Stimulated activated CD4-positive, alpha-beta T cell treated with anti-CD3 and anti-CD28 coated beads, TNF-alpha, amount 100 ng/mL, for 24 hours (primary cell): ENCODE measurements at regions not wholly inside any gene's neighbourhood (a gene's known extent, or its start where the extent isn't known, plus 50 kb on each side); places are given as distances from the start of the nearest gene placed in this dataset.
"Not testable (repeated sequence)": the region's sequence is repeated elsewhere in the genome, so short reads cannot be mapped to it uniquely, and the experiment has no call there.

Source experiments
- DNase-seq, 3 experiments: peaks; one replicate each; pipeline ENCODE4 v3.0.0-alpha.2; 2020; ENCODE audit warnings: low read depth in 3 of 3

GRCh38 chr12:83603106-83603505 is 916.4 kb downstream of the TMTC2 start:
- DNase-seq: no peak

- DNase-seq: no peak
Measured at GRCh38 chr12:83575326-83575725, 888.6 kb downstream of the TMTC2 start.

GRCh38 chr12:83574142-83574541 is 887.4 kb downstream of the TMTC2 start:
- DNase-seq: no peak

GRCh38 chr12:83573671-83574070 is 887.0 kb downstream of the TMTC2 start:
- DNase-seq: no peak

GRCh38 chr12:83559650-83560049 is 872.9 kb downstream of the TMTC2 start:
- DNase-seq: no peak

GRCh38 chr12:83556040-83556439 is 869.3 kb downstream of the TMTC2 start:
- not testable (repeated sequence) for DNase-seq

- DNase-seq: no peak
Measured at GRCh38 chr12:83541446-83541845, 854.7 kb downstream of the TMTC2 start.

- no peak for DNase-seq
Measured at GRCh38 chr12:83538361-83538965, 851.8 kb downstream of the TMTC2 start.

- DNase-seq: no peak
Measured at GRCh38 chr12:83537428-83538053, 850.8 kb downstream of the TMTC2 start.

- DNase-seq: no peak
Measured at GRCh38 chr12:83536496-83536895, 849.8 kb downstream of the TMTC2 start.

GRCh38 chr12:83528571-83528970 is 841.9 kb downstream of the TMTC2 start:
- no peak for DNase-seq

GRCh38 chr12:83527810-83528209 is 841.1 kb downstream of the TMTC2 start:
- no peak for DNase-seq

GRCh38 chr12:83515306-83516026 is 828.8 kb downstream of the TMTC2 start:
- no peak for DNase-seq

GRCh38 chr12:83514372-83514771 is 827.7 kb downstream of the TMTC2 start:
- DNase-seq: no peak

GRCh38 chr12:83506841-83507240 is 820.1 kb downstream of the TMTC2 start:
- DNase-seq: no peak

GRCh38 chr12:83505586-83505985 is 818.9 kb downstream of the TMTC2 start:
- no peak for DNase-seq

- DNase-seq: not testable (repeated sequence)
Measured at GRCh38 chr12:83499894-83500293, 813.2 kb downstream of the TMTC2 start.

- no peak for DNase-seq
Measured at GRCh38 chr12:83477696-83478095, 791.0 kb downstream of the TMTC2 start.

GRCh38 chr12:83476695-83477690 is 790.3 kb downstream of the TMTC2 start:
- no peak for DNase-seq

GRCh38 chr12:83476006-83476405 is 789.3 kb downstream of the TMTC2 start:
- no peak for DNase-seq

- no peak for DNase-seq
Measured at GRCh38 chr12:83474369-83474768, 787.7 kb downstream of the TMTC2 start.
